T-helper 2 cell treated with Interferon-gamma antibody and Interleukin-4, amounts not matched to agents 5 μg/mL and 100 μg/mL, for 36 hours (primary cell): ENCODE measurements at regions not wholly inside any gene's neighbourhood (a gene's known extent, or its start where the extent isn't known, plus 50 kb on each side); places are given as distances from the start of the nearest gene placed in this dataset.
"Not testable (repeated sequence)": the region's sequence is repeated elsewhere in the genome, so short reads cannot be mapped to it uniquely, and the experiment has no call there.

Source experiments
- DNase-seq: peaks from one replicate; pipeline ENCODE4 v3.0.0; 2021; ENCODE audit warnings: low spot score
- H3K27ac Mint-ChIP-seq: one replicate; pipeline ENCODE4 v1.8.0; 2021; ENCODE audit warnings: mild to moderate bottlenecking, mixed read lengths
- H3K27me3 Mint-ChIP-seq: one replicate; pipeline ENCODE4 v1.8.0; 2021; ENCODE audit warnings: low read depth, mixed read lengths
- H3K36me3 Mint-ChIP-seq: one replicate; pipeline ENCODE4 v1.8.0; 2021; ENCODE audit warnings: low read depth, mixed read lengths
- H3K4me1 Mint-ChIP-seq: one replicate; pipeline ENCODE4 v1.8.0; 2021; ENCODE audit warnings: low read depth, mixed read lengths
- H3K4me3 Mint-ChIP-seq: one replicate; pipeline ENCODE4 v1.8.0; 2022; ENCODE audit warnings: mild to moderate bottlenecking, moderate library complexity, mixed read lengths
- H3K9me3 Mint-ChIP-seq: one replicate; pipeline ENCODE4 v1.8.0; 2021; ENCODE audit warnings: mixed read lengths

GRCh38 chr10:55740110-55740509 lies 620.9 kb downstream of the ZWINT start:
- Mint-ChIP-seq H3K4me3 (no peak overlapping the region), H3K27ac (no peak overlapping the region), H3K9me3 (no peaks in the 10 kb centered on the region), H3K36me3 (no peaks in the 10 kb centered on the region), H3K4me1 (no peaks in the 10 kb centered on the region), H3K27me3 (no peaks in the 10 kb centered on the region)
- DNase-seq = no peak

- Mint-ChIP-seq H3K27me3 (no peaks in the 10 kb centered on the region), H3K36me3 (no peaks in the 10 kb centered on the region), H3K9me3 (peaks cover 3% of the 10 kb centered on the region), H3K27ac (no peak overlapping the region), H3K4me1 (no peaks in the 10 kb centered on the region), H3K4me3 (no peak overlapping the region)
- DNase-seq = no peak
These were observed 626.9 kb downstream of the ZWINT start for GRCh38 chr10:55734112-55734511.

- no peak for DNase-seq
- H3K36me3 Mint-ChIP-seq = no peaks in the 10 kb centered on the region
- H3K27me3 Mint-ChIP-seq = no peaks in the 10 kb centered on the region
- H3K4me1 Mint-ChIP-seq = no peaks in the 10 kb centered on the region
- H3K4me3 Mint-ChIP-seq = no peak overlapping the region
- H3K27ac Mint-ChIP-seq = no peak overlapping the region
- H3K9me3 Mint-ChIP-seq = peaks cover 17% of the 10 kb centered on the region
These were observed 656.1 kb downstream of the ZWINT start for GRCh38 chr10:55704950-55705349.

GRCh38 chr10:55668326-55668922 lies 692.6 kb downstream of the ZWINT start:
- no peak overlapping the region for H3K27ac Mint-ChIP-seq
- no peaks in the 10 kb centered on the region for H3K36me3 Mint-ChIP-seq
- no peak for DNase-seq
- peaks cover 8% of the 10 kb centered on the region for H3K9me3 Mint-ChIP-seq
- H3K4me3 Mint-ChIP-seq = no peak overlapping the region
- no peaks in the 10 kb centered on the region for H3K27me3 Mint-ChIP-seq
- no peaks in the 10 kb centered on the region for H3K4me1 Mint-ChIP-seq

- H3K36me3 Mint-ChIP-seq = no peaks in the 10 kb centered on the region
- no peak overlapping the region for H3K4me3 Mint-ChIP-seq
- no peaks in the 10 kb centered on the region for H3K9me3 Mint-ChIP-seq
- no peak overlapping the region for H3K27ac Mint-ChIP-seq
- no peak for DNase-seq
- no peaks in the 10 kb centered on the region for H3K27me3 Mint-ChIP-seq
- no peaks in the 10 kb centered on the region for H3K4me1 Mint-ChIP-seq
These were observed 707.5 kb downstream of the ZWINT start for GRCh38 chr10:55653531-55653930.

GRCh38 chr10:55641601-55642000 lies 719.5 kb downstream of the ZWINT start:
- H3K4me1 Mint-ChIP-seq = no peaks in the 10 kb centered on the region
- no peak overlapping the region for H3K27ac Mint-ChIP-seq
- H3K9me3 Mint-ChIP-seq = no peaks in the 10 kb centered on the region
- no peak for DNase-seq
- no peak overlapping the region for H3K4me3 Mint-ChIP-seq
- no peaks in the 10 kb centered on the region for H3K36me3 Mint-ChIP-seq
- no peaks in the 10 kb centered on the region for H3K27me3 Mint-ChIP-seq

GRCh38 chr10:55631071-55631654 lies 729.9 kb downstream of the ZWINT start:
- Mint-ChIP-seq H3K9me3 (no peaks in the 10 kb centered on the region), H3K4me3 (peak overlapping the region; percentile 73), H3K27ac (no peak overlapping the region), H3K4me1 (no peaks in the 10 kb centered on the region), H3K36me3 (no peaks in the 10 kb centered on the region), H3K27me3 (peaks cover 15% of the 10 kb centered on the region)
- peak; percentile 14 for DNase-seq

- no peak overlapping the region for H3K27ac Mint-ChIP-seq
- peak overlapping the region; percentile 38 for H3K4me3 Mint-ChIP-seq
- peaks cover 15% of the 10 kb centered on the region for H3K27me3 Mint-ChIP-seq
- no peak for DNase-seq
- no peaks in the 10 kb centered on the region for H3K9me3 Mint-ChIP-seq
- H3K36me3 Mint-ChIP-seq = no peaks in the 10 kb centered on the region
- H3K4me1 Mint-ChIP-seq = no peaks in the 10 kb centered on the region
These were observed 730.5 kb downstream of the ZWINT start for GRCh38 chr10:55630491-55631056.

- H3K36me3 Mint-ChIP-seq = no peaks in the 10 kb centered on the region
- peak overlapping the region; percentile 38 for H3K4me3 Mint-ChIP-seq
- H3K4me1 Mint-ChIP-seq = no peaks in the 10 kb centered on the region
- DNase-seq = no peak
- no peaks in the 10 kb centered on the region for H3K9me3 Mint-ChIP-seq
- H3K27ac Mint-ChIP-seq = no peak overlapping the region
- H3K27me3 Mint-ChIP-seq = peaks cover 15% of the 10 kb centered on the region
These were observed 731.1 kb downstream of the ZWINT start for GRCh38 chr10:55629793-55630490.

- no peaks in the 10 kb centered on the region for H3K9me3 Mint-ChIP-seq
- H3K27me3 Mint-ChIP-seq = peaks cover 15% of the 10 kb centered on the region
- H3K4me3 Mint-ChIP-seq = no peak overlapping the region
- no peak overlapping the region for H3K27ac Mint-ChIP-seq
- no peak for DNase-seq
- H3K4me1 Mint-ChIP-seq = no peaks in the 10 kb centered on the region
- no peaks in the 10 kb centered on the region for H3K36me3 Mint-ChIP-seq
These were observed 732.8 kb downstream of the ZWINT start for GRCh38 chr10:55628260-55628701.

GRCh38 chr10:55627501-55628051 lies 733.5 kb downstream of the ZWINT start:
- H3K9me3 Mint-ChIP-seq = no peaks in the 10 kb centered on the region
- no peak for DNase-seq
- H3K4me3 Mint-ChIP-seq = no peak overlapping the region
- H3K27me3 Mint-ChIP-seq = peaks cover 15% of the 10 kb centered on the region
- H3K36me3 Mint-ChIP-seq = no peaks in the 10 kb centered on the region
- no peaks in the 10 kb centered on the region for H3K4me1 Mint-ChIP-seq
- H3K27ac Mint-ChIP-seq = no peak overlapping the region

GRCh38 chr10:55601690-55602478 lies 759.2 kb downstream of the ZWINT start:
- H3K4me1 Mint-ChIP-seq, H3K27ac Mint-ChIP-seq, DNase-seq, H3K4me3 Mint-ChIP-seq, H3K27me3 Mint-ChIP-seq, H3K9me3 Mint-ChIP-seq, H3K36me3 Mint-ChIP-seq: not testable (repeated sequence)

- H3K4me3 Mint-ChIP-seq = no peak overlapping the region
- no peaks in the 10 kb centered on the region for H3K4me1 Mint-ChIP-seq
- no peak overlapping the region for H3K27ac Mint-ChIP-seq
- DNase-seq = no peak
- no peaks in the 10 kb centered on the region for H3K27me3 Mint-ChIP-seq
- H3K36me3 Mint-ChIP-seq = no peaks in the 10 kb centered on the region
- H3K9me3 Mint-ChIP-seq = peaks cover 7% of the 10 kb centered on the region
These were observed 750.6 kb upstream of the PCDH15 start for GRCh38 chr10:55551603-55552002.
